Myocyte (in vitro differentiated cells): ENCODE measurements at regions not wholly inside any gene's neighbourhood (a gene's known extent, or its start where the extent isn't known, plus 50 kb on each side); places are given as distances from the start of the nearest gene placed in this dataset.

Experiments used
- DNase-seq: peaks from one replicate; pipeline ENCODE4 v3.0.0-alpha.2; 2012; ENCODE audit warnings: low read depth

DNA sequence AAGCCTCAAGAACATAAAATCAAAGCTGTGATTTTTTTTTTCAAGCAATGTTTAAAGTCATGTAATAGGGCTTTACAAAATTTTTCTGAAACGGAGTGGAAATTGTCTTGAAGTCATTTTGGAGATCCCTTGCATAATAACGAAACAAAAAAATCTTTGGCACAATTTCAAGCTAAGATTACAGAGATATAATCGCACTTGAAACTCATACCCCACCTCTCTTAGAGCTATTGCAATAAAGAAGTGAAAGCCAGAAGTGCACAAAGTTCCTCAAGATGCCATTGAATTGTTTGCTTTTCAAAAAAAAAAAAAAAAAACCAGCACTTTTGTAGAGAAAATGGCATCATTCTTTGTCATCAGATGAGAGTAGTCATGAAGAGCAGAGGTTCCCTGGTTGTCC, 152.3 kb downstream of the PAX3 start:
- no peak for DNase-seq

DNA sequence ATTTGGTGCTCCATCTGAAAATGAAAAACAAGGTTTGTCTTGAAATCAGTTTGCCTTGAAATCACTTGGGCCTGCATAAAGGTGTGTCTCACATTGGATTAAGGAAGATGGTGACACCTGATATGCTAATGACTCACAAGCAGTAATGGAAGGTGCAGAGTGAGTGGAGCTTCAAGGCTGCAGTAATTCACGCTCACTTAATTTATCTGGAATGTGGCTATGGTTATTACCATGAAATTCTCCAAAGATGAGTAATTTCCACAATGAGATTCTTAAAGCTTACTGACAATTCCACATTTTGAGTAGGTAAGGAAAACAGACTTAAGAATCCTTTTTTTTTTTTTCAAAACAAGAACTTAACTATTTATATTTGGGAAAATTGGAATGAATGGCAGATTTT, 156.8 kb downstream of the PAX3 start:
- DNase-seq = peak; percentile 14

DNA sequence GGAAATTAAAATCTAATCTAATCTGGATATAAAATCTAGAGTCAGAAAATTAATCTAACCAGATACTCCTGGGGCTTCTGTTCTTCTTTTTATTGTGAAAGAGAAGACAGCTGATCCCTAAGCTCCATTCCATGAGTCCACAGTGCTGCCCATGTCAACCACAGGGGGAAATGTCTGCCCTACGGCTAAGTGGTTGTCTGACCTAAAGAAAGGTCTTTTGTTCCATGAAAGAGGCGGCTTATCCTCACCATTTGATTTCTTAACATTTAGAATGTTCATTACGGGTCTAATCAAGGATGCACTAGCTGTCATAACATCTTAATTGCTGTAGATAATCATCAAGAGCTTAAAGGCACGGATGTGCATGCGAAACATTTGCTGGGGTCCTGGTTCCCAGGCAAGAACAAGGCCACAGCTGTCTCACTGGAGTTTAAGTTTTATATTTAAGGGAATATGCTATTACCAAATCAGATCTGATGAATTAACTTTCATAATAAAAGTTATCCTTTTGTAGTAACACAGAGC, 162.6 kb downstream of the PAX3 start:
- peak; percentile 13 for DNase-seq

DNA sequence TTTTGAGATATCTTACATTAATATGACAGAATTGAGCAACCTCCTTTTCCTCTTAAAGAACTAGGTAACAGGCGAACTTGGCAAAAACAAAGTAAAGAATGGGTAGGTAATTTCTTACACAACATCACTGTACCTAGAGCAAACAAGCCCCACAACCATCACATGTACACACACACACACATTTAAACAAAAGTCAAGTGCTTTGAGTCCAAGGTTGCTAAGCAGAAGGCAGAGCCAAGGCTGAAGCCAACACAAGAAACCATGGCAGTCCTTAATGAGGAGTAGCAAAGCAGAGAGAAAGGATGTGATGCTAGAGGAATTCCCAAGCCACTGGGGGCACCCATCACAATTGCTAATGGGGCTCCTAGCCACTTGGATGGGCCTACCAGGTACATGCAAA, 164.1 kb downstream of the PAX3 start:
- no peak for DNase-seq

DNA sequence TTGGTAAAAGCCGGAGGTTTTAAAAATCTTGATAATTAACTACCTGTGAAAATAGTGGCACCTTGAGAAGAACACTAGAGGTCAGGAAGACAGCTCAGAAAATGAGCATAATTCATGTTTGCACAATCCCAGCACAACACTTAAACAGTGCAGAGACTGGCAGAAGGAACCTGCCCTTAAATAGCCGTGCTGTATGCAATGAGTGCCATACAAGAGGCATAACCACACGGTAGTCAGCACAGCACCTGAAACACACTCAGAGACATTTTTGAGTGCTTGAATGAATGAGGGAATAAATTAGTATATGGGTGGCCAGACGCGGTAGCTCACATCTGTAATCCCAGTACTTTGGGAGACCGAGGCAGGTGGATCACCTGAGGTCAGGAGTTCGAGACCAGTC, 164.9 kb downstream of the PAX3 start:
- DNase-seq = no peak

DNA sequence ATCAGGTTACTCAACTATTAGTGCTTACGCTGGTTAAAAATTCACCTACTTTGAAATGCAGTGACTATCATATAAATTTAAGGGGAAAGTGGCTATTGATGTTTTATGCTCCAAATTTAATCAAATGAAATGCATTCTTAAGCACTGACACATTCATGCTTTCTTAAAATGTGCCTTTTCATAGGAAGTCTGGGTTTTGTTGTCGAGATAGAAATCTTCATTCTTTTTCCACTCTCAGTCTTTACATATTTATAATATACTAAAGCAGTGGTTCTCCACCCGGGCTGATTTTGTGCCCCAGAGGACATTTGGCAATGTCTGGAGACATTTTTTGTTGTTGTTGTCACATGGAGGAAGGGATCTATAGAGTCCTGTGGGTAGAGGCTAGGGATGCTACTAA, 167.9 kb downstream of the PAX3 start:
- no peak for DNase-seq

DNA sequence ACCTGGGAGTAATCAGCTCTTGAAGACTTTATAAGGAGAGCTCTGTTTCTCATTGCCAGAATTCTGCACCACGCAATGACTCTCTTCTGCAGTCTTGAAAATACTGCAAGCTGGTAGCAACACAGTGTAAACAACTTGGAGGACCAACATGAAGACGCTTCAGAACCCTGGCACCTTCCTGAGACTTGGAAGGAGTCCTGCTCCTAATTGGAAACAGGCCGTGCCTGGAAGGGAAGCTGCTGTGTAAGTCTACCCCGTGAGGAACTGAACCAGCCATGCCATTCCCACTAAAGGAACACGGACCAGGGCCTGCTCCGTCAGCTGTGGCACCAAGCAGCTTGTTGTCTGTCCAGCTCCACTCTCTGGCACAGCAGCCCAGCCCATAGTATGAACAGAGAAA, 171.1 kb downstream of the PAX3 start:
- DNase-seq = no peak

DNA sequence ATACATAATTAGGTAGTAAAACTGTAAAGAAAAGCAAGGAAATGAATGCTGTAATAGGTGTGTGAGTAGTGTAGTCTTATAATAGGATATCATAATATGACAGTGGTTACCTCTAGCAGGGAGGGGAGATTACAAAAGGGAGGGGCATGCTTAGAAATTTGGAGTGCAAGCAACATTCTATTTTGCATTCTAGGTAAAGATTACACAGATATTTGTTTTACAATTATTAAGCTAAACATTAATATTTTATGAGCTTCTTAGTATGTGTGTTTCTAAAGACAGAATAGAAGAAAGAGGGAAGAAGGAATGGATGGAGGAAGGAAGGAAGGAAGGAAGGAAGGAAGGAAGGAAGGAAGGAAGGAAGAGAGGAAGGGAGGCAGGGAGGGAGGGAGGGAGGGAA, 177.9 kb downstream of the PAX3 start:
- no peak for DNase-seq

DNA sequence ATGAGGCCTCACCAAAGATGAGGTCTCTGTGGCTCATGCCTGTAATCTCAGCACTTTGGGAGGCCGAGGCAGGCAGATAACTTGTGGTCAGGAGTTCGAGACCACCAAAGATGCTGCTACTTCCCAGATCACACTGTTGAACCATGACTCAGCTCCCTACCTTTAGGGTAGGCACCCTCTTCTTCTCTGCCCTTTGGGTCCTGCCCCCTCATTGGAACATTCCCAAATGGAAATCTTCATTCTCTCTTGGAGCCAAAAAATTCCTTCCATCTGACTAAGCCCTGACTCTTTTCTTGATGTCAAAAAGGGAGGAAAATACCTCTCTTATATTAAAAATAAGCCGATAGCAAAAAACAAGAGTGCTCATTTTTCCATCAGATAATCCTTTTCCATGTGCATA, 183.5 kb downstream of the PAX3 start:
- DNase-seq = no peak

DNA sequence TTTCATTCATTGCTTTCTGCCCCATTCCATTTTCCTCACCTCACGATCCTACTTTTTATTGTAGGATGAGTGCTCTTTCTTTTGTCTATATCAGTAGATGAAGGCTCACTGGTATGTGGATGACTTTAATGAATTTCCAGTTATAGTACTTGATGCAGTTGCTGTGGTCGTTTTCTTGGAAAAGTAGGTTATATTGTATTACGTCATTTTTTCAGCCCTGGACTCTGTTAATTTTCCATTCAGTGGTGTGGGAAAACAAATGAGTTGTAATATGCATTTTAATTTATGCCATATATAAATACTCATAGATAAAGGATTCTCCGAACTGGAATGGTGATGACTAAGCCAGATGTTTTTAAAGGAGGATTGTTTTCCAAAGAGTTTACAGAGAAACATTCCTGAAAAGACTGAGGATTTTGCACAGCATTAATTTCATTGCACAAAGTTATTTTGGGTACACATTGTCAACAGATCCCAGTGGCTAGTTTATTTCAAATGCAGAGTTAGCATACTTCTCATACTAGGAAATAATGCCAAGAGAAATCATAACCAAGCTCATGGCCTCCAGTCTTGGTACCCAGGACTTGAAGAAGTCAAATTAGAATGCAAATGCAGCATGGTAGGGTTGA, 189.7 kb downstream of the PAX3 start:
- no peak for DNase-seq

DNA sequence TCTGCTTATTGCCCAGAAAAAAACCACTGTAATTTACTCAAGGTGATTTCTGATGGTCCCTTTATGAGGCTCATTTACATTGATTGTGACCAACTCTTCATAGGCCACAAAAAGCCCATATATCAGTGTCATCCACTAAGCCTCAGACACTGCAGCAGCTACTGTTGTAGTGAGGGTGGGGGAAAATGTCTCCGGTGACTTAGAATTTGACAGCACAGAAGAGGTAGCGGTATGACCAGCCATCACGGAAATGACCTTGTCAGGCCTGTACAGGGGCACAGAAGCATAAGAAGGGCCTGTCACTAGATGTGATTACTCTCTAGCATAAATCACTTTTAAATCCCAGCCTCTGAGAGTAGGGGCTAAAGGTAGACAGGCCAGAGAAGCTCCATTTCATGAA, 190.3 kb downstream of the PAX3 start:
- no peak for DNase-seq

DNA sequence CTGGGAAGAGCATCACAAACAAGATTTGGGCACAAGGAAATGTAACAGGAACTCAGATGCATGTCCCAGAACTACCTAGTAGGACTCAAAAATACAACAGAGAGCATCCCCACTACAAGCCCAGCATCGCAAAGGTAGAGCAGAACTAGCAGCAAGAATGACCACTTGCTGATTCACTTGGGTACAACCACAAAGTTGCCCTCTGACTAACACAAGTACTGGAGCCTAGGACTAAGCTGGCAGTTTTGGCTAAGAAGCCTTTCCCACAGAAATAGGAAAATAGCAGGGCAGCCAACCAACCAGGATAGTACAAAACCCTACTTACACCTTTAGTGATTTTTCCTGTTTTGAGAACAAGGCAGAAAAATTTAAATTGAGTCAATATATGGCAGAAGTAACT, 193.8 kb downstream of the PAX3 start:
- DNase-seq = no peak

DNA sequence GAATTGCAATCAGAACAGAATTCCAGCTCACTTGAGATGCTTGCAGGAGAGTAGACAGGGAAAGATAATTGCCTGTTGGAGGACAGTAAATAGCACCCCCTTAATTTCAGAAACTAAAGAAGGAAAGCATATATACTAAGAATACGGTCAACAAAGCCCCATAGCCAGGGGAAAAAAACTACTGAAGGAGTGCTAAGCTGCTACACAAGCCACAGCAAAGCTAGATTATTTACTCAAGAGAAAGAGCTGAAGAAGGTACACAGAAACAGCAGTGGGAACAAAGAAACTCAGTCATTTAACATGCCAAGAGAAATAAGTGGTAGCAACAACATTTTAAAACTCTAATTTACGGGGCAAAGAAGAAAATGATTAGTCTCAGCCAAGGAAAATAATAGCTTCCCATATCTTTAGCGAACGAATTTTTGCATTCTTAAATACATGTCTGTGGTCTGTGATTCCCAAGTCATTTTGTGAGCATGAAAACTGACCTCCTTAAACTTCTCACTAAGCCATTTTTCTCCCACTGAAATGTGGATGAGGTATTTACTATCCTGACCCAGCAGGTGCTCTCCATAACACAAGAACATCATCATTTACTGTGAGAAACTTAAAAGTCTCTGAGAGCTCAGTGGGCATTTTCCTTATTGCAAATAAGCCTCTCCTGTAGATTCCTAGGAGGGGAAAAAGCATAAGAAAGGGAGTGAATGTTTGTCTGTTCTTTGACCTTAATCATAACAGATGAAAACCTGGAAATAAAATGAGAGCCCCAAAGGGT, 196.0 kb downstream of the PAX3 start:
- DNase-seq = no peak

DNA sequence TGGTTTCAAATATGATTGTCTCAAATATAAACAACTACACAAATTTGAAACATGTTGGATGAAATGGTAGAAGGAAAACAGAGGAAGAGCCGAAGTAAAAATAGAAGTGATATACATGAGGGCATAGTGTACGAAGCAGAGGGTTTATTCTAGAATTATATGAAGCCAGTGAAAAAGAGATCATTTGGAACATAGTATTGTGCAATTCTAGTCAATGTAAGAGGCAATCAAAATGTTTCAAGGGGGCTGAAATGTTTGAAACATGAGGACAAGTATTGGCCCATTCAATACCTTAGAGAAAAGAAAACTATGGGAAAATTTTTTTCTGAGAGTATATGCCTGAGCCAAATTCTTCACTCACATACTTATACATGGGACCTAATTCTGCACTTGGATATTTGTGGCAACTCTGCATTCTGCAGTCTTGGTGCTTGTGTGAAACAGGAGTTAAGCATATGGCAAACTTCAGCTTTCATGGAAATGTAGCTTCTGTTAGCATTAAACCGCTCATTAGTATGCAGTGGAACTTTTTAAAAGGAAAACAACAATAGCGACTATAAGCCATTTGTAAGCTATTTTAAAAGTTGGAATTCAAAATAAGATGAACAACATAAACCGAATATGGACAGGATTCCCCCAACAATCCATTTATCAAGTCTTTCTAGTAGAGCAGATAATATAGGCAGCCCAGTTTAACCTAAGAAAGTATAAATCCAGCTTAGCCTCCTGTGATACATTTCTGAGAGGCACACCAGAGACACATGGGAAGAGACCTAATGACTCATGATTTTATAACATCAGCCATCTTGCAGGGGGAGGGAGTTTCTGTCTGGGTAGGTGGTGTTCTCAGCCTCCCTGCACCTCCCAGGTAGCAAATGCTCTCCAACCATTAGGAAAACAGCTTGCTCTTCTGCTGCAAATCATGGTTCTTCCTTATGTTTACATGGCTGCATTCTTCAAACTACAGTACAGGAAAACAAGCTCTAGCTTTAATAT, 197.8 kb downstream of the PAX3 start:
- no peak for DNase-seq

DNA sequence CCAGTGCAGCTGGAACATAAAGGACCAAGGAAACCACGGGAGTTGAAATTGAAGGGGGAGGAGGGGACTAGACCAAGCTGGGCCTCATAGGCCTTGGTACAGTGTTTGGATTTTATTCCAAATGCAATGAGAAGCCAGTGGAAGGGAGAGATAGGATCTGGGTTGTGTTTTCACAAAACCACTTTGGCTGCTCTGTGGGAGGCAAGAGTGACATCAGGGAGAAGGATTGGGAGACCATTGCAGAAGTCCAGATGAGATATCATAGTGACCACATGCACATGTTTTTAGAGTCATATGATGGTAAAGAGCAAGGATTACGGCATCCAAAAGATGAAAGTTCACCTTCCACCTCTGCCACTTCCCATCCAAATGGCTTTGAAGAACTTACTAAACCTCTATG, 210.2 kb downstream of the PAX3 start:
- DNase-seq = no peak

DNA sequence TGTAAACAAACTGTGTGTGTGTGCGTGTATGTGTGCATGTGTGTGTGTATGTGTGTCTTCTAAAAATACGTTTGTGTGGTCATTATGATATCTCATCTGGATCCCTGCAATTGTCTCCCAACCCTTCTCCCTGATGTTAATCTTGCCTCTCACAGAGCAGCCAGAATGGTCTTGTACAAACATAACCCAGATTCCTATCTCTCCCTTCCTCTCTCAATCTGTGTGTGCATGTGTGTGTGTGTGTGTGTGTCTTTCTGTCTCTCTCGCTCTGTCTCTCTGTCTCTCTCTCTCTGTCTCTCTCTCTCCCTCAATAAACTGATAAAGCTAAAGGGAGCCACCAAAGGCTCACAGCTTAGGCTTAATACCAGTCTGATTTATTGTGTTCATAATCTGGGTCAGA, 210.8 kb downstream of the PAX3 start:
- no peak for DNase-seq

DNA sequence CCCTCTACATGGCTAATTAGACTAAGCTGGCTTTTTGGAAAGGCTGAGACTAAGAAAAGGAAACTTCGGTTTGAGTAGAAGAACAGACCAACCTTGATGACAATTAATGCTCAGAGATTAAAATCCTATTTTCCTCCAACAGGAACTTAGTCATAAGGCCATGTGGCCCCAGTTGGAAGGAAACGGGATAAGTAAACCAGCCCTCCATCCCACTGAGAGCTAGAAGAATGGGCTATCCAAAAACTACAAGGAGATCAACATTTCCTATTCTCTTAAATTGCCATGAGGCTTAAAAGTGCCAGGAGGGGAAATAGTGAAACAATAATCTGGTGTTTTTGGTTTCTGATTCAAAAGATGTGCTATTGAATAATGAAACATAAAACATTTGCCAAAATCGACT, 216.6 kb downstream of the PAX3 start:
- DNase-seq = no peak

DNA sequence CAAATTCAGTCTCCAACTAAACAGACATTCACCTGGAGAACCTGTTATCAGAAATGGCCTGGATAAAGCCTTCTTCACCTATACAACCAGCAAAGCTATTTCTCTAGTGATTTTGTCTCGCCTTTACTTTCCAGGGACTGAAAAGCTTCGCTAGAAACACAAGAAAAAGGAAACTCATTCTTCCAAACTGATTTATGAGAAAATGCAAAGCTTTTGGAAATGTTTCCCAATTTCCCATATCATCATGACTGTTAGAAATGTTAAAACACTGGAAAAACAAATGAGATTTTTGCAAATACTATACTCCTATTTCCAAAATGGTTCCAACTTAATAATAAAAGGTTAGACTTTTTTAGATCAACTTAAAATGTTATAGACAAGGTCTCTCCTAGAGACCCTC, 218.7 kb downstream of the PAX3 start:
- no peak for DNase-seq

DNA sequence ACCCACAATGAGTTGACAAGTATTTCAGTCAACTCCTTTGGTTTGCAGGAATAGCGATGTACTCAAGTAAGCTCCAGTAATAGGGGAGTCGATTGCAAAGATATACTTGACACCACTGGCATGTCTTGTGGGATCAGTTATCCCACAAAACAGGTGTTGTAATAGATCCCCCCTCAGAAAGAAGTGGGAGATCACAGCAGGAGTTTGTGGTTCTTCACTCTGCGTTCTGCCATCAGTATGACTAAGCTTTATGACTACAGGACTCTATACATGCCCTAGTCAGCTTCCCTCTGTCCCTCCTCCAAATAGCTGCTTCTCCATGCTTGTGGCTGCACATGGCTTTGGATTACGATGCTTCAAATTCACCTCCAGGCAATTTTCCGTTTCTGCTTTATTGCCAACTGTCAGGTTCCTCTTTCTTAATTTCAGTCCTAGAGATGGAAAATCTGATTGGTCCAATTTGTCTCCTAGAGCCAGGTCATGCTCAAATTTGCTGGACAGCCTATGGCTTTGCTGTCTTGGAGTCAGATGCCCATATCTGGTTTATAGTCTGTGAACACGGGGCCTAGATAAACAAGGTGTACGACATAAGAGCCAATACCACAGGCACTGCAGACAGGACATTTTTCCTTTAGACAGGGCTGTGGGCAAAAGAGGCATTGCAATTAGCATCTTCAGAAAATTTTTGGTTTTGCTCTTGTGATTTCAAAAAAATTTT, 221.7 kb downstream of the PAX3 start:
- peak; percentile 96 for DNase-seq

DNA sequence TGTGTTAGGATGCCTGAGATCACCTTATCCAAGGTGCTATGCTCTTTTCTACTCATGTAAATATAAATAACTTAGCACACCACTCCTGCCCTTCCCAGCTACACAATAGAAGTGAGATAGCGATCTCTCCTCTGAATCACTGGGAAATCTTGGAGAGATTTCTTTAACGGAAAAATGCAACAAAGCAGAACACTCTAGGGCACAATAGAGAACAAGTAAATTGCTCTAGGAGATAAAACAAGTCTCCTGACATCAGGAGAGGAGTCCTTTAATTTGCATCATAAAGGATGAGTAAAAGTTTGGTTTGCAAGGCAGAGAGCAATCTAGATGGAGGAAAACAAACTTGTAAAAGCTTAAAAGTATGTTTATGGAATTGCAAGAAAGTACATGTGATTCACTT, 224.1 kb downstream of the PAX3 start:
- DNase-seq = no peak

DNA sequence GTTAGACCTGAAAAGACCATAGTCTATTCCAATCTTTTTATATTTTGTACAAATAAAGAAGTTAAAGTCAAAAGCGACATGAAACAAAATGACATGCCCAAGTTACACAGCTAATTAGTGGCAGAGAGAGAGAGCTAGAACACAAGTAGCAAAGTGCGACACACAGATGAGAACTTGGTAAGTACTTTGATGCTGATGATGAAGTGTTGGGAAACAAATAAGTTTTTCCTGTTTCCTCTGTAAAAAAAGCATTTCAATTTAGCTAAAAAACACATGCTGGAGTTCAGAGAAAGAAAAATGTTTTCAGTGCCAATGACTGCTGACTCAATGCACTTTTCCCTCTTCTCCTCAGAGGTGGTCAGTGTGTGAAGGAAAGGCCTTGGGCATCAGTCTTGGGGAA, 226.9 kb downstream of the PAX3 start:
- no peak for DNase-seq
